ENCODE measurements at regions not wholly inside any gene's neighbourhood (a gene's known extent, or its start where the extent isn't known, plus 50 kb on each side); places are given as distances from the start of the nearest gene placed in this dataset.

DNA sequence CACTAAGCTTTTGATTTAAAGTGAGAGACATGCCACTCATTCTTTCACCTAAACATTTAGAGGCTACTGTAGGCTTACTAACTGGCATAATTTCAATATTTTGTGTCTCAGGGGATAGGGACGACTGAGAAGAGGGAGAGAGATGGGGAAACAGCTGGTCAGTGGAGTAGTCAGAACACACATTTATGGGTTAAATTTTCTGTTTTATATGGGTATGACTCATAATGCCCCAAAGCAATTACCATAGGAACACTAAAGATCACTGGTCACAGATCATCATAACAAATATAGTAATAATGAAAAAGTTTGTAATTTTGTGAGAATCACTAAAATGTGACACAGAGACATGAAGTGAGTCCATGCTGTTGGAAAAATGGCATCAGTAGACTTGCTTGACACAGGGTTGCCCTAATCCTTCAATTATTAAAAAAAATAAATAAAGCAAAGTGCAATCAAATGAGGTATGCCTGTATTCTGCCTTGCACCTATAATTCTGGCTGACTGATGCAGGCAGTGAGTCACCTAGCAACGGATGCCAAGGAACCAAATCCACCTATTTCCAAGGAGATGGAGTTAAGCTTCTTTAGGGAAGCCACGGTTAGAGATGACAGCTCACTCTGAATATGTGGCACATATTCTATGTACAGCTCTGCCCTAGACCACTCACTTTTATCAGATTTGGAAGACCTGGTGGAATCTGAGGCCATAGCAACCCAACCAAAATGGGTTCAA is 166.1 kb downstream of the MARCHF11 start:
- Histone ChIP-seq H4K5ac (ENCODE audit: insufficient read length, low read depth, low read length) (no peak overlapping the region), H3K14ac (ENCODE audit: insufficient read depth, low read length) (no peak overlapping the region), H2AFZ (ENCODE audit: low read length) (no peak overlapping the region), H2BK15ac (ENCODE audit: low read depth, low read length) (no peak overlapping the region), H4K91ac (ENCODE audit: insufficient read length, low read depth, low read length) (no peak overlapping the region), H2AK5ac (ENCODE audit: insufficient read length, low read length) (no peak overlapping the region), H3K23me2 (ENCODE audit: insufficient read length, low read depth, low read length, poor library complexity, severe bottlenecking) (no peaks in the 10 kb centered on the region), H3K23ac (ENCODE audit: insufficient read length, low read depth, low read length) (no peak overlapping the region), H2BK5ac (ENCODE audit: insufficient read length, low read length) (no peak overlapping the region), H3K27ac (ENCODE audit: insufficient read length, low read depth, low read length) (no peak overlapping the region), H2BK20ac (ENCODE audit: low read depth, low read length, poor library complexity, severe bottlenecking) (no peak overlapping the region), H3T11ph (ENCODE audit: low read length) (no peak overlapping the region), H3K9ac (ENCODE audit: extremely low read depth, insufficient read length, low read length) (no peak overlapping the region), H4K20me1 (ENCODE audit: control insufficient read depth, insufficient read depth, insufficient read length) (no peaks in the 10 kb centered on the region), H3K4me2 (ENCODE audit: insufficient read depth, insufficient read length, low read length) (no peak overlapping the region), H3K79me2 (ENCODE audit: insufficient read depth, low read length) (no peaks in the 10 kb centered on the region), H3K4me1 (ENCODE audit: insufficient read depth, low read length) (no peaks in the 10 kb centered on the region), H3K79me1 (ENCODE audit: insufficient read depth, low read depth, low read length, poor library complexity, severe bottlenecking) (no peaks in the 10 kb centered on the region), H2BK12ac (ENCODE audit: insufficient read length, low read depth, low read length) (no peak overlapping the region), H3K9me3 (ENCODE audit: control insufficient read depth, low read depth, low read length) (peaks cover 10% of the 10 kb centered on the region), H3K27me3 (ENCODE audit: insufficient read depth, low read length) (no peaks in the 10 kb centered on the region), H4K8ac (replicated peaks; ENCODE audit: insufficient read length, low read depth, low read length) (no peak overlapping the region), H3K4ac (ENCODE audit: low read depth, low read length) (no peak overlapping the region), H2BK120ac (ENCODE audit: low read depth, low read length, poor library complexity, severe bottlenecking) (no peak overlapping the region), H3K56ac (ENCODE audit: insufficient read length, low read depth, low read length) (no peak overlapping the region), H3K18ac (ENCODE audit: insufficient read length, low read depth, low read length) (no peak overlapping the region)
- TF ChIP-seq, protein P1, sequence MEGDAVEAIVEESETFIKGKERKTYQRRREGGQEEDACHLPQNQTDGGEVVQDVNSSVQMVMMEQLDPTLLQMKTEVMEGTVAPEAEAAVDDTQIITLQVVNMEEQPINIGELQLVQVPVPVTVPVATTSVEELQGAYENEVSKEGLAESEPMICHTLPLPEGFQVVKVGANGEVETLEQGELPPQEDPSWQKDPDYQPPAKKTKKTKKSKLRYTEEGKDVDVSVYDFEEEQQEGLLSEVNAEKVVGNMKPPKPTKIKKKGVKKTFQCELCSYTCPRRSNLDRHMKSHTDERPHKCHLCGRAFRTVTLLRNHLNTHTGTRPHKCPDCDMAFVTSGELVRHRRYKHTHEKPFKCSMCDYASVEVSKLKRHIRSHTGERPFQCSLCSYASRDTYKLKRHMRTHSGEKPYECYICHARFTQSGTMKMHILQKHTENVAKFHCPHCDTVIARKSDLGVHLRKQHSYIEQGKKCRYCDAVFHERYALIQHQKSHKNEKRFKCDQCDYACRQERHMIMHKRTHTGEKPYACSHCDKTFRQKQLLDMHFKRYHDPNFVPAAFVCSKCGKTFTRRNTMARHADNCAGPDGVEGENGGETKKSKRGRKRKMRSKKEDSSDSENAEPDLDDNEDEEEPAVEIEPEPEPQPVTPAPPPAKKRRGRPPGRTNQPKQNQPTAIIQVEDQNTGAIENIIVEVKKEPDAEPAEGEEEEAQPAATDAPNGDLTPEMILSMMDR (conservative IDR thresholded peaks at IDR 0.05), result no peak
- Mint-ChIP-seq H3K9me3 (peaks cover 15 to 25% of the 10 kb centered on the region in 2 experiments; a peak in 4 of 5 replicates), H3K36me3 (ENCODE audit: insufficient read depth in 1 of 3, low read depth in 3 of 3) (peaks cover 1 to 11% (median 2%) of the 10 kb centered on the region in 3 experiments; a peak in 5 of 7 replicates), H3K27ac (no peak overlapping the region), H3K27me3 (ENCODE audit: low read depth) (no peaks in the 10 kb centered on the region), H3K4me1 (0 out of 4 replicates have a peak, but pooled peaks cover 0 to 2% of the 10 kb centered on the region in 2 experiments), H3K4me3 (no peak overlapping the region)
- DNase-seq, result no peak
- no CpG with 5 or more reads among the region's 3 CpGs for WGBS (ENCODE audit: extremely low coverage, insufficient read length, low lambda C conversion rate)

Measured in H9 (cell line).